H9 (cell line): ENCODE measurements at regions not wholly inside any gene's neighbourhood (a gene's known extent, or its start where the extent isn't known, plus 50 kb on each side); places are given as distances from the start of the nearest gene placed in this dataset.

Experiments used
- DNase-seq: peaks from one replicate; pipeline ENCODE4 v3.0.0-alpha.2; 2017
- H2AFZ ChIP-seq: one replicate; pipeline ENCODE4 v1.6.1; 2013; ENCODE audit warnings: mild to moderate bottlenecking, low read length, control low read depth, moderate library complexity
- H2AK5ac ChIP-seq: 2 replicates; pipeline ENCODE4 v1.6.1; 2013; ENCODE audit warnings: low read length, control low read depth, mixed read lengths; ENCODE audit not compliant: insufficient read length
- H2BK120ac ChIP-seq: one replicate; pipeline ENCODE4 v1.6.1; 2013; ENCODE audit warnings: low read depth, mild to moderate bottlenecking, low read length, control low read depth, inconsistent platforms; ENCODE audit not compliant: poor library complexity, severe bottlenecking
- H2BK12ac ChIP-seq: 2 replicates; pipeline ENCODE4 v1.6.1; 2013; ENCODE audit warnings: low read length, control low read depth, mixed read lengths, low read depth; ENCODE audit not compliant: insufficient read length
- H2BK15ac ChIP-seq: 2 replicates; pipeline ENCODE4 v1.6.1; 2013; ENCODE audit warnings: low read depth, low read length, control low read depth
- H2BK20ac ChIP-seq: one replicate; pipeline ENCODE4 v1.6.1; 2013; ENCODE audit warnings: low read depth, mild to moderate bottlenecking, low read length, control low read depth, inconsistent platforms; ENCODE audit not compliant: poor library complexity, severe bottlenecking
- H2BK5ac ChIP-seq: 2 replicates; pipeline ENCODE4 v1.6.1; 2013; ENCODE audit warnings: low read length, control low read depth, mixed read lengths; ENCODE audit not compliant: insufficient read length
- H3K14ac ChIP-seq: 2 replicates; pipeline ENCODE4 v1.6.1; 2013; ENCODE audit warnings: low read length, control low read depth; ENCODE audit not compliant: insufficient read depth
- H3K18ac ChIP-seq: 2 replicates; pipeline ENCODE4 v1.6.1; 2013; ENCODE audit warnings: low read depth, mild to moderate bottlenecking, mixed read lengths, low read length, control low read depth; ENCODE audit not compliant: insufficient read length
- H3K23ac ChIP-seq: 2 replicates; pipeline ENCODE4 v1.6.1; 2013; ENCODE audit warnings: low read length, control low read depth, mixed read lengths, low read depth; ENCODE audit not compliant: insufficient read length
- H3K23me2 ChIP-seq: 2 replicates; pipeline ENCODE4 v1.6.1; 2013; ENCODE audit warnings: low read depth, mild to moderate bottlenecking, mixed read lengths, low read length, control low read depth; ENCODE audit not compliant: insufficient read length, poor library complexity, severe bottlenecking
- H3K27ac ChIP-seq: 2 replicates; pipeline ENCODE4 v1.5.1; 2013; ENCODE audit warnings: low read length, control low read depth, mixed read lengths, low read depth; ENCODE audit not compliant: insufficient read length
- H3K27me3 ChIP-seq: 2 replicates; pipeline ENCODE4 v1.6.1; 2013; ENCODE audit warnings: low read length, control low read depth, inconsistent platforms; ENCODE audit not compliant: insufficient read depth
- H3K4ac ChIP-seq: 2 replicates; pipeline ENCODE4 v1.6.1; 2013; ENCODE audit warnings: low read depth, mild to moderate bottlenecking, control low read depth, inconsistent platforms, low read length, moderate library complexity
- H3K4me1 ChIP-seq: 2 replicates; pipeline ENCODE4 v1.6.1; 2013; ENCODE audit warnings: low read length, control low read depth, inconsistent platforms; ENCODE audit not compliant: insufficient read depth
- H3K4me2 ChIP-seq: 2 replicates; pipeline ENCODE4 v1.6.1; 2013; ENCODE audit warnings: low read length, control low read depth, mixed read lengths; ENCODE audit not compliant: insufficient read length, insufficient read depth
- H3K56ac ChIP-seq: 2 replicates; pipeline ENCODE4 v1.6.1; 2013; ENCODE audit warnings: low read depth, mild to moderate bottlenecking, mixed read lengths, low read length, control low read depth; ENCODE audit not compliant: insufficient read length
- H3K79me1 ChIP-seq: 2 replicates; pipeline ENCODE4 v1.6.1; 2013; ENCODE audit warnings: low read depth, mild to moderate bottlenecking, moderate library complexity, low read length, control low read depth, inconsistent platforms; ENCODE audit not compliant: insufficient read depth, poor library complexity, severe bottlenecking
- H3K79me2 ChIP-seq: 2 replicates; pipeline ENCODE4 v1.6.1; 2013; ENCODE audit warnings: low read length, control low read depth, inconsistent platforms; ENCODE audit not compliant: insufficient read depth
- H3K9ac ChIP-seq: 2 replicates; pipeline ENCODE4 v1.6.1; 2013; ENCODE audit warnings: low read length, control low read depth, mixed read lengths; ENCODE audit not compliant: insufficient read length; ENCODE audit errors: extremely low read depth
- H3K9me3 ChIP-seq: one replicate; pipeline ENCODE4 v1.6.1; 2013; ENCODE audit warnings: low read depth, low read length, inconsistent platforms; ENCODE audit not compliant: control insufficient read depth
- H3T11ph ChIP-seq: one replicate; pipeline ENCODE4 v1.6.1; 2013; ENCODE audit warnings: mild to moderate bottlenecking, low read length, control low read depth, inconsistent platforms
- H4K20me1 ChIP-seq: one replicate; pipeline ENCODE4 v1.6.1; 2013; ENCODE audit not compliant: control insufficient read depth, insufficient read length, insufficient read depth
- H4K5ac ChIP-seq: 2 replicates; pipeline ENCODE4 v1.6.1; 2013; ENCODE audit warnings: low read depth, mild to moderate bottlenecking, mixed read lengths, low read length, control low read depth; ENCODE audit not compliant: insufficient read length
- H4K8ac ChIP-seq: replicated peaks from 2 replicates; pipeline ENCODE4 v1.6.1; 2013; ENCODE audit warnings: low read length, control low read depth, mixed read lengths, low read depth; ENCODE audit not compliant: insufficient read length
- H4K91ac ChIP-seq: 2 replicates; pipeline ENCODE4 v1.6.1; 2013; ENCODE audit warnings: low read depth, mild to moderate bottlenecking, moderate library complexity, mixed read lengths, low read length, control low read depth; ENCODE audit not compliant: insufficient read length
- H3K27ac Mint-ChIP-seq, 3 experiments: 2 replicates in 2 of 3; 3 replicates in 1 of 3; pipeline ENCODE4 v1.8.0; 2020 to 2021; ENCODE audit warnings: mixed read lengths in 3 of 3, mild to moderate bottlenecking in 1 of 3, moderate library complexity in 1 of 3
- H3K27me3 Mint-ChIP-seq: 2 replicates; pipeline ENCODE4 v1.8.0; 2021; ENCODE audit warnings: low read depth, mild to moderate bottlenecking, moderate library complexity, mixed read lengths
- H3K36me3 Mint-ChIP-seq, 3 experiments: 2 replicates in 2 of 3; 3 replicates in 1 of 3; pipeline ENCODE4 v1.8.0; 2020 to 2021; ENCODE audit warnings: low read depth in 3 of 3, mixed read lengths in 3 of 3; ENCODE audit not compliant: insufficient read depth in 1 of 3
- H3K4me1 Mint-ChIP-seq, 2 experiments: 2 replicates each; pipeline ENCODE4 v1.8.0; 2020; ENCODE audit warnings: mixed read lengths in 2 of 2
- H3K4me3 Mint-ChIP-seq, 2 experiments: 2 replicates in 1 of 2; 3 replicates in 1 of 2; pipeline ENCODE4 v1.8.0; 2020 to 2021; ENCODE audit warnings: mild to moderate bottlenecking in 2 of 2, mixed read lengths in 2 of 2, moderate library complexity in 1 of 2
- H3K9me3 Mint-ChIP-seq, 2 experiments: 2 replicates in 1 of 2; 3 replicates in 1 of 2; pipeline ENCODE4 v1.8.0; 2020; ENCODE audit warnings: mild to moderate bottlenecking in 2 of 2, mixed read lengths in 2 of 2, moderate library complexity in 1 of 2
- WGBS: extraction: QIAGEN DNeasy Blood & Tissue Kit; methylation state at CpG from one replicate; pipeline ENCODE4 v1.1.7; 2013; ENCODE audit warnings: missing lambda C conversion rate, low lambda C conversion rate, mixed read lengths; ENCODE audit not compliant: insufficient read length; ENCODE audit errors: extremely low coverage; 5-methylcytosine and 5-hydroxymethylcytosine counted together
- TF ChIP-seq, protein P1 (sequence below): fragments of 200-600 bp; sonication (generic); conservative IDR thresholded peaks from 3 replicates; pipeline ENCODE4 v1.8.0; 2021; ENCODE audit warnings: antibody characterized with exemption, mild to moderate bottlenecking

- H3K9me3 Mint-ChIP-seq: no peaks in the 10 kb centered on the region
- H2BK20ac ChIP-seq: no peak overlapping the region
- no peak overlapping the region for H2BK15ac ChIP-seq
- H2BK5ac ChIP-seq: no peak overlapping the region
- no peaks in the 10 kb centered on the region for H3K79me2 ChIP-seq
- no peaks in the 10 kb centered on the region for H4K20me1 ChIP-seq
- H3K79me1 ChIP-seq: no peaks in the 10 kb centered on the region
- H4K5ac ChIP-seq: no peak overlapping the region
- H4K8ac ChIP-seq: no peak overlapping the region
- peaks cover 35 to 42% of the 10 kb centered on the region in 2 experiments for H3K4me1 Mint-ChIP-seq
- no peaks in the 10 kb centered on the region for H3K9me3 ChIP-seq
- H3K56ac ChIP-seq: no peak overlapping the region
- no peak overlapping the region for H3K4me3 Mint-ChIP-seq
- TF ChIP-seq, protein P1, sequence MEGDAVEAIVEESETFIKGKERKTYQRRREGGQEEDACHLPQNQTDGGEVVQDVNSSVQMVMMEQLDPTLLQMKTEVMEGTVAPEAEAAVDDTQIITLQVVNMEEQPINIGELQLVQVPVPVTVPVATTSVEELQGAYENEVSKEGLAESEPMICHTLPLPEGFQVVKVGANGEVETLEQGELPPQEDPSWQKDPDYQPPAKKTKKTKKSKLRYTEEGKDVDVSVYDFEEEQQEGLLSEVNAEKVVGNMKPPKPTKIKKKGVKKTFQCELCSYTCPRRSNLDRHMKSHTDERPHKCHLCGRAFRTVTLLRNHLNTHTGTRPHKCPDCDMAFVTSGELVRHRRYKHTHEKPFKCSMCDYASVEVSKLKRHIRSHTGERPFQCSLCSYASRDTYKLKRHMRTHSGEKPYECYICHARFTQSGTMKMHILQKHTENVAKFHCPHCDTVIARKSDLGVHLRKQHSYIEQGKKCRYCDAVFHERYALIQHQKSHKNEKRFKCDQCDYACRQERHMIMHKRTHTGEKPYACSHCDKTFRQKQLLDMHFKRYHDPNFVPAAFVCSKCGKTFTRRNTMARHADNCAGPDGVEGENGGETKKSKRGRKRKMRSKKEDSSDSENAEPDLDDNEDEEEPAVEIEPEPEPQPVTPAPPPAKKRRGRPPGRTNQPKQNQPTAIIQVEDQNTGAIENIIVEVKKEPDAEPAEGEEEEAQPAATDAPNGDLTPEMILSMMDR: no peak
- H3K27ac Mint-ChIP-seq: no peak overlapping the region
- DNase-seq: no peak
- no peak overlapping the region for H4K91ac ChIP-seq
- WGBS: no CpG with 5 or more reads among the region's 5 CpGs
- H3T11ph ChIP-seq: no peak overlapping the region
- no peak overlapping the region for H3K23ac ChIP-seq
- no peak overlapping the region for H3K9ac ChIP-seq
- no peak overlapping the region for H3K18ac ChIP-seq
- H3K27me3 Mint-ChIP-seq: no peaks in the 10 kb centered on the region
- no peak overlapping the region for H2AK5ac ChIP-seq
- no peak overlapping the region for H3K27ac ChIP-seq
- H3K4me2 ChIP-seq: no peak overlapping the region
- H3K23me2 ChIP-seq: no peaks in the 10 kb centered on the region
- H3K27me3 ChIP-seq: no peaks in the 10 kb centered on the region
- H2BK12ac ChIP-seq: no peak overlapping the region
- H2BK120ac ChIP-seq: no peak overlapping the region
- peaks cover 3% of the 10 kb centered on the region; the same call in 1 of the 2 replicates for H3K4me1 ChIP-seq
- H3K36me3 Mint-ChIP-seq: no peaks in the 10 kb centered on the region
- no peak overlapping the region for H2AFZ ChIP-seq
- no peak overlapping the region for H3K14ac ChIP-seq
- H3K4ac ChIP-seq: no peak overlapping the region
Observed at GRCh38 chr9:78578072-78578471, 281.1 kb downstream of the PSAT1 start.
